HepG2 (cell line): ENCODE measurements at regions not wholly inside any gene's neighbourhood (a gene's known extent, or its start where the extent isn't known, plus 50 kb on each side); places are given as distances from the start of the nearest gene placed in this dataset.

Source experiments
- ATAC-seq: fragments of 200-7000 bp; cut with Tn5 transposase; 3 replicates; pipeline ENCODE4 v1.9.1; 2020; ENCODE audit warnings: mild to moderate bottlenecking, moderate library complexity
- BruUV-seq: library from RNA; stranded (reverse); fragments of 400-500 nt; replicated peaks from 2 replicates; lab custom pipeline; 2021; lab: Mats Ljungman, UMichigan
- CTCF ChIA-PET: fragments of 300-600 bp; formaldehyde crosslinking; extraction: SDS; loops from one replicate; lab custom pipeline; 2021; ENCODE audit warnings: low total read pairs, inconsistent platforms, low intra/inter-chr PET ratio; lab: Yijun Ruan, JAX
- POLR2A ChIA-PET: fragments of 350-600 bp; sonication (Branson Sonifier 250); formaldehyde crosslinking; loops from one replicate; lab custom pipeline; 2020; ENCODE audit warnings: antibody characterized with exemption, inconsistent platforms; lab: Yijun Ruan, JAX
- DNase-seq: peaks from one replicate; pipeline ENCODE4 v3.0.0-alpha.2; 2015; ENCODE audit warnings: low spot score
- FAIRE-seq: peaks from 3 replicates; lab custom pipeline; 2011; peaks lifted over from hg19 to GRCh38; lab: Jason Lieb, UNC
- H2AFZ ChIP-seq: one replicate; pipeline ENCODE4 v1.6.1; 2011; ENCODE audit warnings: low read length, inconsistent platforms
- H3K27ac ChIP-seq: fragments of 300-600 bp; 3 replicates; pipeline ENCODE4 v1.8.0; 2011; ENCODE audit warnings: mixed run types, mild to moderate bottlenecking, mixed read lengths, low read length, inconsistent platforms; ENCODE audit not compliant: insufficient read depth; ENCODE audit errors: extremely low read length
- H3K27me3 ChIP-seq, 2 experiments: fragments of 200-600 bp in 1 of 2; 2 replicates in 1 of 2; 3 replicates in 1 of 2; pipeline versions ENCODE4 v1.6.0 to v1.8.0; 2011; ENCODE audit warnings: low read length in 2 of 2, mild to moderate bottlenecking in 2 of 2, moderate library complexity in 2 of 2, inconsistent platforms in 1 of 2; ENCODE audit not compliant: insufficient read depth in 2 of 2, control insufficient read depth in 1 of 2
- H3K36me3 ChIP-seq, 2 experiments: fragments of 200-600 bp in 1 of 2; replicated peaks in 1 of 2; 2 replicates in 1 of 2; 3 replicates in 1 of 2; pipeline versions ENCODE4 v1.5.1 to v1.8.0; 2011; ENCODE audit warnings: low read length in 2 of 2, inconsistent platforms in 1 of 2; ENCODE audit not compliant: insufficient read depth in 2 of 2, control insufficient read depth in 1 of 2
- H3K4me1 ChIP-seq: 2 replicates; pipeline ENCODE4 v1.5.1; 2012; ENCODE audit warnings: low read length, inconsistent platforms; ENCODE audit not compliant: insufficient read depth
- H3K4me2 ChIP-seq: 2 replicates; pipeline ENCODE4 v1.6.0; 2011; ENCODE audit warnings: low read depth, low read length, inconsistent platforms
- H3K4me3 ChIP-seq, 3 experiments: fragments of 200-600 bp in 1 of 3; sonication (generic), shearing (Covaris generic) in 1 of 3; replicated peaks in 1 of 3; 2 replicates each; pipeline ENCODE4 v1.5.1; 2011 to 2016; ENCODE audit warnings: low read length in 3 of 3, inconsistent platforms in 2 of 3, low read depth in 2 of 3, mild to moderate bottlenecking in 2 of 3, control low read depth in 1 of 3, mixed read lengths in 1 of 3; ENCODE audit not compliant: insufficient read depth in 1 of 3
- H3K79me2 ChIP-seq: one replicate; pipeline ENCODE4 v1.6.1; 2011; ENCODE audit warnings: low read length, inconsistent platforms; ENCODE audit not compliant: insufficient read depth
- H3K9ac ChIP-seq: 2 replicates; pipeline ENCODE4 v1.6.0; 2011; ENCODE audit warnings: mild to moderate bottlenecking, low read depth, low read length, inconsistent platforms; ENCODE audit not compliant: insufficient read depth
- H3K9me3 ChIP-seq: 2 replicates; pipeline ENCODE4 v1.5.1; 2012; ENCODE audit warnings: mild to moderate bottlenecking, low read length
- H4K20me1 ChIP-seq: 2 replicates; pipeline ENCODE4 v1.6.0; 2011; ENCODE audit warnings: inconsistent platforms, mild to moderate bottlenecking, low read length, moderate library complexity; ENCODE audit not compliant: insufficient read depth
- ETV5 ChIP-seq: IDR thresholded peaks from 2 replicates; pipeline ENCODE4 v1.6.1; 2018; ENCODE audit warnings: missing biosample characterization, missing genetic modification reagents, inconsistent platforms, borderline replicate concordance
- HDAC1 ChIP-seq: sonication (generic); formaldehyde crosslinking; IDR thresholded peaks from 2 replicates; pipeline ENCODE4 v1.5.1; 2020; ENCODE audit warnings: mild to moderate bottlenecking, missing genetic modification reagents
- HOXA9 ChIP-seq: sonication (generic); formaldehyde crosslinking; IDR thresholded peaks from 2 replicates; pipeline ENCODE4 v1.8.1; 2022; ENCODE audit warnings: missing genetic modification reagents, mild to moderate bottlenecking, moderate library complexity, borderline replicate concordance
- PAF1 ChIP-seq: IDR thresholded peaks from 2 replicates; pipeline ENCODE4 v1.6.1; 2016; ENCODE audit warnings: missing genetic modification reagents, missing compliant biosample characterization
- SIX4 ChIP-seq: sonication (generic); formaldehyde crosslinking; IDR thresholded peaks from 2 replicates; pipeline ENCODE4 v1.4.0; 2020; ENCODE audit warnings: missing genetic modification reagents
- ZBTB3 ChIP-seq: sonication (generic); formaldehyde crosslinking; IDR thresholded peaks from 2 replicates; pipeline ENCODE4 v1.4.0; 2020; ENCODE audit warnings: low read depth, mild to moderate bottlenecking, moderate library complexity, missing genetic modification reagents, borderline replicate concordance
- ZFP36L1 ChIP-seq: sonication (generic); formaldehyde crosslinking; IDR thresholded peaks from 2 replicates; pipeline ENCODE4 v1.8.0; 2022; ENCODE audit warnings: mild to moderate bottlenecking, missing genetic modification reagents, moderate library complexity
- ZNF33A ChIP-seq: sonication (generic); formaldehyde crosslinking; IDR thresholded peaks from 2 replicates; pipeline ENCODE4 v1.5.1; 2020; ENCODE audit warnings: missing genetic modification reagents, mild to moderate bottlenecking, moderate library complexity, borderline replicate concordance
- ZNF367 ChIP-seq: sonication (generic); formaldehyde crosslinking; IDR thresholded peaks from 2 replicates; pipeline ENCODE4 v1.4.0; 2020; ENCODE audit warnings: missing genetic modification reagents, borderline replicate concordance
- ZSCAN25 ChIP-seq: sonication (generic); formaldehyde crosslinking; IDR thresholded peaks from 2 replicates; pipeline ENCODE4 v1.8.0; 2022; ENCODE audit warnings: mild to moderate bottlenecking, missing genetic modification reagents
- WGBS: methylation state at CpG from one replicate; pipeline ENCODE4 v1.1.6; 2017; ENCODE audit warnings: low lambda C conversion rate; 5-methylcytosine and 5-hydroxymethylcytosine counted together
- in situ Hi-C: cut with HindIII; loops from 2 replicates; pipeline ENCODE4 v1.10.0; 2017; ENCODE audit warnings: low pct_unique_long_range_greater_than_20kb; ENCODE audit not compliant: extremely low pct_ligation_motif_present
- intact Hi-C: fragments of 100-400 bp; cut with micrococcal nuclease; formaldehyde crosslinking; loops from one replicate; pipeline ENCODE4 v1.10.0; 2022; ENCODE audit not compliant: unreplicated experiment
- TF ChIP-seq, protein P1 (sequence below): sonication (generic); formaldehyde crosslinking; IDR thresholded peaks from 2 replicates; pipeline ENCODE4 v1.4.0; 2020; ENCODE audit warnings: missing genetic modification reagents
- TF ChIP-seq, protein P2 (sequence below): IDR thresholded peaks from 2 replicates; pipeline ENCODE4 v1.6.1; 2018; ENCODE audit warnings: missing genetic modification reagents, mild to moderate bottlenecking, missing compliant biosample characterization
- TF ChIP-seq, protein P3 (sequence below): IDR thresholded peaks from 2 replicates; pipeline ENCODE4 v1.6.1; 2016

DNA sequence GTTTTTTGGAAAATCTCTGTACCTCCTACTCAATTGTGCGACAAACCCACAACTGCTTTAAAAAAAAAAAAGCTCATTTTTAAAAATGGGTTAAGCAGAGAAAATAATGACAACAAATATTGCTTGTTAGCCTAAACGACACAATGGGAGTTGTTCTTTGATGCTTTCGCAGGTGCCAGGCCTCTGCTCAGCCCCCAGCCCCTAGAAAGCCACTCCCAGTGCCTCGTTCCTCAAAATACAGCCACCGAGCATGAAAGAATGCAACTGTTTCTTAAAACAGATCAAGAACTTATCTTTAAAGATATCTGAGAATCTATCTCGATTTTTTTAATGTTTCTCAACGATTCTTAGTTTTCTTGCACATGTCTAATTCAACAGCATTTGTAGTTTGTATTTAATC, 85.2 kb upstream of the PFKP start:
- H3K4me3 ChIP-seq, result no peak overlapping the region
- FAIRE-seq (no peak), ATAC-seq (no peak), DNase-seq (no peak)
- peaks cover 4 to 22% of the 10 kb centered on the region in 2 experiments; a peak in 3 of 5 replicates for H3K27me3 ChIP-seq
- no peaks in the 10 kb centered on the region for H3K9me3 ChIP-seq
- no peak overlapping the region for H3K9ac ChIP-seq
- H3K36me3 ChIP-seq, result no peaks in the 10 kb centered on the region
- intact Hi-C loops, result no loop called here
- no peaks in the 10 kb centered on the region for H3K79me2 ChIP-seq
- TF ChIP-seq HDAC1 (CRISPR knock-in tag), result no peak
- no peak for TF ChIP-seq SIX4 (CRISPR knock-in tag)
- TF ChIP-seq ZSCAN25 (CRISPR knock-in tag), result no peak
- no peak for TF ChIP-seq ZNF367 (CRISPR knock-in tag)
- no peak for TF ChIP-seq PAF1 (CRISPR knock-in tag)
- no peak for TF ChIP-seq ETV5 (CRISPR knock-in tag)
- TF ChIP-seq, all 625 proteins: peak for 0
- no peak overlapping the region for H3K4me2 ChIP-seq
- no peak overlapping the region for H2AFZ ChIP-seq
- no TSS peak for BruUV-seq
- no peaks in the 10 kb centered on the region for H4K20me1 ChIP-seq
- WGBS, result 1% methylated on average over 7 of the region's 7 CpGs
- in situ Hi-C loops, result no loop called here
- POLR2A ChIA-PET, result no interaction called here
- peaks cover 19% of the 10 kb centered on the region for H3K4me1 ChIP-seq
- H3K27ac ChIP-seq, result no peak overlapping the region
- CTCF ChIA-PET, result no interaction called here

DNA sequence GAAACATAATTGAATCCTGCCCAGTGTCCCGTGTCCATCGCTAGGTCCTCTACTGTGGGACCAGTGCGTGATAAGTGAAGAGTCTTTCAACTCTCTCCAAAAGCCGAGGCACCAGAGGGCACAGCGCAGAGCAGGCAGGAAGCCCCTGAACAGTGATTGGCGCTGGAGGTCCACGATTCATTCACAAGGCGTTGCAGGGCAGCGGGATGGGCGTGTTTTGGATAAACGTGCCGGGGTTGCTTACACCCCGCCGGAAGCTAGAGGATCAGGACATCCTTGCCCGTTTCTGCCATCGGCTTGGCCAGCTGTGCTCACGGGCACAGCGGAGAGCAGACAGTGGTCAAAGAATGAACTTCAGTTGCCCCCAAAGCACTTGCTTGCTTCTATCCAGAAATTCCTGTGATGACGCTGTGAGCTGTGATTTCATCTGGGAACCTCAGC, 86.0 kb upstream of the PFKP start:
- in situ Hi-C loops (no loop called here), intact Hi-C loops (no loop called here)
- no peak overlapping the region for H3K9ac ChIP-seq
- H3K27me3 ChIP-seq, result peaks cover 4 to 15% of the 10 kb centered on the region in 2 experiments; a peak in 3 of 5 replicates
- no peak overlapping the region for H3K4me2 ChIP-seq
- no TSS peak for BruUV-seq
- 59% methylated on average over 13 of the region's 19 CpGs for WGBS
- ATAC-seq (no peak), DNase-seq (no peak), FAIRE-seq (no peak)
- no peak overlapping the region for H3K27ac ChIP-seq
- no peaks in the 10 kb centered on the region for H3K79me2 ChIP-seq
- H2AFZ ChIP-seq, result no peak overlapping the region
- no peaks in the 10 kb centered on the region for H3K9me3 ChIP-seq
- H4K20me1 ChIP-seq, result no peaks in the 10 kb centered on the region
- peaks cover 13% of the 10 kb centered on the region for H3K4me1 ChIP-seq
- H3K4me3 ChIP-seq, result no peak overlapping the region
- POLR2A ChIA-PET, result no interaction called here
- H3K36me3 ChIP-seq, result no peaks in the 10 kb centered on the region
- CTCF ChIA-PET, result no interaction called here
- TF ChIP-seq, protein P1, sequence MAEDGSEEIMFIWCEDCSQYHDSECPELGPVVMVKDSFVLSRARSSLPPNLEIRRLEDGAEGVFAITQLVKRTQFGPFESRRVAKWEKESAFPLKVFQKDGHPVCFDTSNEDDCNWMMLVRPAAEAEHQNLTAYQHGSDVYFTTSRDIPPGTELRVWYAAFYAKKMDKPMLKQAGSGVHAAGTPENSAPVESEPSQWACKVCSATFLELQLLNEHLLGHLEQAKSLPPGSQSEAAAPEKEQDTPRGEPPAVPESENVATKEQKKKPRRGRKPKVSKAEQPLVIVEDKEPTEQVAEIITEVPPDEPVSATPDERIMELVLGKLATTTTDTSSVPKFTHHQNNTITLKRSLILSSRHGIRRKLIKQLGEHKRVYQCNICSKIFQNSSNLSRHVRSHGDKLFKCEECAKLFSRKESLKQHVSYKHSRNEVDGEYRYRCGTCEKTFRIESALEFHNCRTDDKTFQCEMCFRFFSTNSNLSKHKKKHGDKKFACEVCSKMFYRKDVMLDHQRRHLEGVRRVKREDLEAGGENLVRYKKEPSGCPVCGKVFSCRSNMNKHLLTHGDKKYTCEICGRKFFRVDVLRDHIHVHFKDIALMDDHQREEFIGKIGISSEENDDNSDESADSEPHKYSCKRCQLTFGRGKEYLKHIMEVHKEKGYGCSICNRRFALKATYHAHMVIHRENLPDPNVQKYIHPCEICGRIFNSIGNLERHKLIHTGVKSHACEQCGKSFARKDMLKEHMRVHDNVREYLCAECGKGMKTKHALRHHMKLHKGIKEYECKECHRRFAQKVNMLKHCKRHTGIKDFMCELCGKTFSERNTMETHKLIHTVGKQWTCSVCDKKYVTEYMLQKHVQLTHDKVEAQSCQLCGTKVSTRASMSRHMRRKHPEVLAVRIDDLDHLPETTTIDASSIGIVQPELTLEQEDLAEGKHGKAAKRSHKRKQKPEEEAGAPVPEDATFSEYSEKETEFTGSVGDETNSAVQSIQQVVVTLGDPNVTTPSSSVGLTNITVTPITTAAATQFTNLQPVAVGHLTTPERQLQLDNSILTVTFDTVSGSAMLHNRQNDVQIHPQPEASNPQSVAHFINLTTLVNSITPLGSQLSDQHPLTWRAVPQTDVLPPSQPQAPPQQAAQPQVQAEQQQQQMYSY (CRISPR knock-in tag), result no peak
- TF ChIP-seq ZFP36L1 (CRISPR knock-in tag) (no peak), HOXA9 (CRISPR knock-in tag) (no peak), ZNF33A (CRISPR knock-in tag) (no peak), ZBTB3 (CRISPR knock-in tag) (no peak)
- TF ChIP-seq, protein P2, sequence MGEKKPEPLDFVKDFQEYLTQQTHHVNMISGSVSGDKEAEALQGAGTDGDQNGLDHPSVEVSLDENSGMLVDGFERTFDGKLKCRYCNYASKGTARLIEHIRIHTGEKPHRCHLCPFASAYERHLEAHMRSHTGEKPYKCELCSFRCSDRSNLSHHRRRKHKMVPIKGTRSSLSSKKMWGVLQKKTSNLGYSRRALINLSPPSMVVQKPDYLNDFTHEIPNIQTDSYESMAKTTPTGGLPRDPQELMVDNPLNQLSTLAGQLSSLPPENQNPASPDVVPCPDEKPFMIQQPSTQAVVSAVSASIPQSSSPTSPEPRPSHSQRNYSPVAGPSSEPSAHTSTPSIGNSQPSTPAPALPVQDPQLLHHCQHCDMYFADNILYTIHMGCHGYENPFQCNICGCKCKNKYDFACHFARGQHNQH, result no peak
- TF ChIP-seq, protein P3, sequence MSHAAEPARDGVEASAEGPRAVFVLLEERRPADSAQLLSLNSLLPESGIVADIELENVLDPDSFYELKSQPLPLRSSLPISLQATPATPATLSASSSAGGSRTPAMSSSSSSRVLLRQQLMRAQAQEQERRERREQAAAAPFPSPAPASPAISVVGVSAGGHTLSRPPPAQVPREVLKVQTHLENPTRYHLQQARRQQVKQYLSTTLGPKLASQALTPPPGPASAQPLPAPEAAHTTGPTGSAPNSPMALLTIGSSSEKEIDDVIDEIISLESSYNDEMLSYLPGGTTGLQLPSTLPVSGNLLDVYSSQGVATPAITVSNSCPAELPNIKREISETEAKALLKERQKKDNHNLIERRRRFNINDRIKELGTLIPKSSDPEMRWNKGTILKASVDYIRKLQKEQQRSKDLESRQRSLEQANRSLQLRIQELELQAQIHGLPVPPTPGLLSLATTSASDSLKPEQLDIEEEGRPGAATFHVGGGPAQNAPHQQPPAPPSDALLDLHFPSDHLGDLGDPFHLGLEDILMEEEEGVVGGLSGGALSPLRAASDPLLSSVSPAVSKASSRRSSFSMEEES (CRISPR knock-in tag), result no peak
